B cell (primary cell): ENCODE measurements at regions not wholly inside any gene's neighbourhood (a gene's known extent, or its start where the extent isn't known, plus 50 kb on each side); places are given as distances from the start of the nearest gene placed in this dataset.
"Not testable (repeated sequence)": the region's sequence is repeated elsewhere in the genome, so short reads cannot be mapped to it uniquely, and the experiment has no call there.

Source experiments
- ATAC-seq: fragments of 200-7000 bp; cut with Tn5 transposase; one replicate; pipeline ENCODE4 v1.10.0; 2021; ENCODE audit warnings: low read depth, mild to moderate bottlenecking, moderate number of reproducible peaks, moderate library complexity
- CTCF ChIA-PET: fragments of 350-600 bp; sonication (Branson Sonifier 250); formaldehyde crosslinking; loops from one replicate; lab custom pipeline; 2021; ENCODE audit warnings: antibody characterized with exemption, inconsistent platforms; lab: Charles Lee
- POLR2A ChIA-PET: fragments of 350-600 bp; sonication (Branson Sonifier 250); formaldehyde crosslinking; loops from one replicate; lab custom pipeline; 2021; ENCODE audit warnings: antibody characterized with exemption; lab: Charles Lee
- DNase-seq: peaks from one replicate; pipeline ENCODE4 v3.0.0; 2013
- H2AFZ ChIP-seq: 2 replicates; pipeline ENCODE4 v1.6.1; 2012; ENCODE audit warnings: mild to moderate bottlenecking, low read depth, low read length; ENCODE audit not compliant: insufficient read depth, poor library complexity, severe bottlenecking
- H3K27ac ChIP-seq, 2 donors: 1 replicate in 1 of 2; 2 replicates in 1 of 2; pipeline ENCODE4 v1.5.1; 2012 to 2013; ENCODE audit warnings: low read length in 2 of 2, mild to moderate bottlenecking in 2 of 2, moderate library complexity in 1 of 2
- H3K27me3 ChIP-seq, 4 experiments: fragments of 200-600 bp in 1 of 4; sonication (generic) in 1 of 4; replicated peaks in 1 of 4; 1 replicate in 2 of 4; 2 replicates in 2 of 4; pipeline versions ENCODE4 v1.6.1 to v1.7.0; 2013 to 2016; ENCODE audit warnings: low read length in 3 of 4, mild to moderate bottlenecking in 2 of 4, mixed read lengths in 1 of 4, moderate library complexity in 1 of 4; ENCODE audit not compliant: insufficient read depth in 4 of 4, control insufficient read depth in 3 of 4; ENCODE audit errors: control extremely low read depth in 1 of 4
- H3K36me3 ChIP-seq, 2 experiments: replicated peaks in 1 of 2; 1 replicate in 1 of 2; 2 replicates in 1 of 2; pipeline versions ENCODE4 v1.6.1 to v1.7.1; 2013; ENCODE audit warnings: low read length in 1 of 2; ENCODE audit not compliant: insufficient read depth in 2 of 2, control insufficient read depth in 1 of 2; ENCODE audit errors: control extremely low read depth in 1 of 2, extremely low read depth in 1 of 2
- H3K4me1 ChIP-seq, 2 donors: fragments of 200-600 bp in 1 of 2; sonication (generic) in 1 of 2; 1 replicate in 1 of 2; 2 replicates in 1 of 2; pipeline versions ENCODE4 v1.5.1 to v1.6.1; 2013 to 2017; ENCODE audit warnings: low read length in 2 of 2; ENCODE audit not compliant: control insufficient read depth in 2 of 2, insufficient read depth in 2 of 2
- H3K4me2 ChIP-seq: replicated peaks from 2 replicates; pipeline ENCODE3; 2012; ENCODE audit warnings: mild to moderate bottlenecking, low read depth, low read length; ENCODE audit not compliant: poor library complexity, severe bottlenecking
- H3K4me3 ChIP-seq, 5 experiments: fragments of 200-600 bp in 1 of 5; sonication (generic) in 1 of 5; 1 replicate in 3 of 5; 2 replicates in 2 of 5; pipeline versions ENCODE4 v1.5.1 to v1.7.0; 2011 to 2016; ENCODE audit warnings: low read length in 4 of 5, mild to moderate bottlenecking in 4 of 5, low read depth in 2 of 5, control low read depth in 1 of 5, moderate library complexity in 1 of 5; ENCODE audit not compliant: insufficient read depth in 1 of 5; ENCODE audit errors: control extremely low read depth in 1 of 5, extremely low read depth in 1 of 5
- H3K79me2 ChIP-seq: fragments of 200-600 bp; sonication (generic); one replicate; pipeline ENCODE4 v1.6.0; 2016; ENCODE audit warnings: low read length; ENCODE audit not compliant: control insufficient read depth, insufficient read depth
- H3K9ac ChIP-seq: fragments of 200-600 bp; sonication (generic); 2 replicates; pipeline ENCODE4 v1.6.1; 2017; ENCODE audit warnings: mild to moderate bottlenecking, low read length, moderate library complexity
- H3K9me3 ChIP-seq, 3 donors: one replicate each; pipeline versions ENCODE4 v1.6.1 to v1.7.1; 2013; ENCODE audit warnings: low read length in 2 of 3; ENCODE audit not compliant: control insufficient read depth in 2 of 3, insufficient read depth in 1 of 3; ENCODE audit errors: control extremely low read depth in 1 of 3
- H4K20me1 ChIP-seq: 2 replicates; pipeline ENCODE4 v1.6.0; 2012; ENCODE audit warnings: mild to moderate bottlenecking, low read length; ENCODE audit not compliant: insufficient read depth, control insufficient read depth, poor library complexity, severe bottlenecking
- H3K27ac Mint-ChIP-seq: one replicate; pipeline ENCODE4 v1.8.0; 2021; ENCODE audit warnings: mixed read lengths
- H3K27me3 Mint-ChIP-seq: one replicate; pipeline ENCODE4 v1.8.0; 2021; ENCODE audit warnings: mixed read lengths
- H3K4me1 Mint-ChIP-seq: one replicate; pipeline ENCODE4 v1.8.0; 2021; ENCODE audit warnings: mixed read lengths
- H3K4me3 Mint-ChIP-seq: one replicate; pipeline ENCODE4 v1.8.0; 2021; ENCODE audit warnings: mixed read lengths
- H3K9me3 Mint-ChIP-seq: one replicate; pipeline ENCODE4 v1.8.0; 2022; ENCODE audit warnings: mixed read lengths; ENCODE audit not compliant: insufficient read depth
- WGBS: methylation state at CpG from one replicate; pipeline ENCODE4 v1.1.5; 2013; ENCODE audit warnings: missing lambda C conversion rate; ENCODE audit not compliant: insufficient coverage; 5-methylcytosine and 5-hydroxymethylcytosine counted together
- intact Hi-C: fragments of 100-400 bp; cut with micrococcal nuclease; formaldehyde crosslinking; loops from one replicate; pipeline ENCODE4 v1.10.0; 2022

GRCh38 chr6:15185111-15185510 is 60.8 kb upstream of the JARID2 start:
- H3K4me3 ChIP-seq, H3K79me2 ChIP-seq, H3K27ac Mint-ChIP-seq, H3K27me3 ChIP-seq, H3K27me3 Mint-ChIP-seq, H3K27ac ChIP-seq, H3K9ac ChIP-seq, DNase-seq, H4K20me1 ChIP-seq, H3K36me3 ChIP-seq, H3K4me1 ChIP-seq, H3K4me3 Mint-ChIP-seq, H3K9me3 ChIP-seq, intact Hi-C loops, ATAC-seq, H3K4me2 ChIP-seq, CTCF ChIA-PET, H3K9me3 Mint-ChIP-seq, POLR2A ChIA-PET, H2AFZ ChIP-seq, H3K4me1 Mint-ChIP-seq: not testable (repeated sequence)
- 80% methylated on average over 1 of the region's 8 CpGs for WGBS

GRCh38 chr6:15193451-15193850 is 52.4 kb upstream of the JARID2 start:
- H2AFZ ChIP-seq, POLR2A ChIA-PET, H3K4me3 ChIP-seq, H3K27me3 ChIP-seq, H3K4me1 Mint-ChIP-seq, intact Hi-C loops, H3K4me1 ChIP-seq, H3K4me2 ChIP-seq, H3K9me3 ChIP-seq, H4K20me1 ChIP-seq, ATAC-seq, H3K4me3 Mint-ChIP-seq, H3K9ac ChIP-seq, H3K9me3 Mint-ChIP-seq, H3K27ac ChIP-seq, H3K36me3 ChIP-seq, H3K27me3 Mint-ChIP-seq, DNase-seq, H3K79me2 ChIP-seq, H3K27ac Mint-ChIP-seq: not testable (repeated sequence)
- CTCF ChIA-PET: interaction anchor here (1.1 kb wide), 1 partner anchor 136 kb away, joined by 3 read pairs; no protein-coding TSS in a partner anchor
- WGBS: 100% methylated on average over 3 of the region's 10 CpGs
